T-helper 17 cell (primary cell): ENCODE measurements at regions not wholly inside any gene's neighbourhood (a gene's known extent, or its start where the extent isn't known, plus 50 kb on each side); places are given as distances from the start of the nearest gene placed in this dataset.

Source experiments
- ATAC-seq: fragments of 150-1000 bp; cut with Tn5 transposase; 2 replicates; pipeline ENCODE4 v1.10.0; 2021; ENCODE audit warnings: mild to moderate bottlenecking, moderate library complexity
- DNase-seq, 3 donors: peaks; one replicate each; pipeline versions ENCODE4 v3.0.0 to v3.0.0-alpha.2; 2020 to 2021
- H3K9me3 ChIP-seq: one replicate; pipeline ENCODE4 v1.7.0; 2013; ENCODE audit warnings: low read length, mild to moderate bottlenecking; ENCODE audit not compliant: control insufficient read depth, poor library complexity, severe bottlenecking
- H3K27ac Mint-ChIP-seq: one replicate; pipeline ENCODE4 v1.8.0; 2022; ENCODE audit warnings: mild to moderate bottlenecking, moderate library complexity, mixed read lengths
- H3K27me3 Mint-ChIP-seq: one replicate; pipeline ENCODE4 v1.8.0; 2022; ENCODE audit warnings: mixed read lengths
- H3K36me3 Mint-ChIP-seq: one replicate; pipeline ENCODE4 v1.8.0; 2022; ENCODE audit warnings: low read depth, mixed read lengths
- H3K4me1 Mint-ChIP-seq: one replicate; pipeline ENCODE4 v1.8.0; 2022; ENCODE audit warnings: mild to moderate bottlenecking, mixed read lengths
- H3K4me3 Mint-ChIP-seq: one replicate; pipeline ENCODE4 v1.8.0; 2022; ENCODE audit warnings: mild to moderate bottlenecking, moderate library complexity, mixed read lengths

DNA sequence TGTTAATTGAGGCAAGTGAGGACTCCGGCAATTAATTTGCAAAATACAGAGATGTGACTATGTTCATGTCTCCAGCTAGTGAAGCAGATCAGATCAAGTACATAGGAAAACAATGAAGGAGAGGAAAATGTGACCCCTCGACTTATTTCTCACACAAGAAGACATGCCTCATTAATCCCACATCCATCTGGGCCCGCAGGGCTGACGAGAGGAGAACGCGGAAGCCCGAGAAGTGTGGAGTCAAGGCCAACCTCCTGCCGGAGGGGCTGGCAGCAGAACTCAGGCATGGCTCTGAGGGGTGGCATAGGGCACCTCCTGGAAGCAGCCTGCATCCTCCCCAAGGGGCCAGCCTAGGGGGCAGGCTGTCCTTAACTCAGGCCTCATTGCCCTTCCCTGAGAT lies 54.4 kb downstream of the ZNF503 start:
- H3K9me3 ChIP-seq, result no peaks in the 10 kb centered on the region
- no peak overlapping the region for H3K4me3 Mint-ChIP-seq
- H3K27me3 Mint-ChIP-seq, result peaks cover 38% of the 10 kb centered on the region
- DNase-seq (no peak), ATAC-seq (no peak)
- H3K27ac Mint-ChIP-seq, result no peak overlapping the region
- no peaks in the 10 kb centered on the region for H3K36me3 Mint-ChIP-seq
- H3K4me1 Mint-ChIP-seq, result no peaks in the 10 kb centered on the region

DNA sequence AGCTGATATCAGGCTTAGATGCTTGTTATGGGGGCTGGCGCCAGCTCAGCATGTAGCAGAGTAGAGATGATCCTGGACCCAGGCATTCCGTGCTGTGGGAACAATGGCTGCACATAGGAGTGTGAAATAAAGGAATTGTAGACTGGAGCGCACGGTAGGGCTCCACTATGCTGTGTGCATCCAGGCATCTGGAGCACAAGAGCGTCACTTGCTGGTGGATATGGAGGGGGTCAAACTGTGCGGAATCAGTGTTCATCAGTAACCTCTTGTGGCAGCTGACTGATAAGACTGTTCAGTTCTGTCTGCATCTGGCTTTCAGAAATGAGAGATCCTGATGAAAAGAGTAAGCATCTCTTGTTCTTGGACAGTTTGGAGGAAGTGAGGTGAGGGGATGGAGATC lies 55.8 kb downstream of the ZNF503 start:
- H3K4me1 Mint-ChIP-seq, result no peaks in the 10 kb centered on the region
- DNase-seq, result no peak
- no peaks in the 10 kb centered on the region for H3K9me3 ChIP-seq
- no peaks in the 10 kb centered on the region for H3K36me3 Mint-ChIP-seq
- no peak overlapping the region for H3K4me3 Mint-ChIP-seq
- H3K27ac Mint-ChIP-seq, result no peak overlapping the region
- no peak for ATAC-seq
- H3K27me3 Mint-ChIP-seq, result peaks cover 30% of the 10 kb centered on the region

GRCh38 chr10:75344170-75344569 lies 57.4 kb downstream of the ZNF503 start:
- ATAC-seq (no peak), DNase-seq (no peak)
- Mint-ChIP-seq H3K4me1 (no peaks in the 10 kb centered on the region), H3K27ac (no peak overlapping the region), H3K4me3 (no peak overlapping the region), H3K27me3 (peaks cover 36% of the 10 kb centered on the region), H3K36me3 (no peaks in the 10 kb centered on the region)
- no peaks in the 10 kb centered on the region for H3K9me3 ChIP-seq

DNA sequence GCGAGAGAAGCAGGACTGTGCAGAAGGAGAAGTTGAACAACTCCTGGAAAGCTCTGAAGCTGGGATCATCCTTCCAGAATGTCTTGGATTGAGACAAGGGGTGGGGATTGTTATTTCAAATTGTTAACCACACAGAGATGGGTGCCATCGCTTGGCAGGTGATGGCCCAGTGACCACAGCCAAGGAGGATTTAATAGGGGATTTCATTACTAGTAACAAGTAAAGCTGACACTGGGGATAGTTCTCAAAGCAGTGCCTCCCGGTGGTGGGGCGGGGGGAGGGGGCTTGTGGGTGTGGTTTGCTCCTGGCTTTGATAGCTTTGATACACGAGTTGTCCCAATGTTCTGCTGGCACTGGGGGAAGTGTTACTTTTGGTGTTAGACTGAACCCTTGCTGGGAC lies 59.2 kb downstream of the ZNF503 start:
- H3K36me3 Mint-ChIP-seq, result no peaks in the 10 kb centered on the region
- no peak for ATAC-seq
- no peak overlapping the region for H3K4me3 Mint-ChIP-seq

GRCh38 chr10:75335983-75336382 lies 65.6 kb downstream of the ZNF503 start:
- ATAC-seq (no peak), DNase-seq (no peak)
- Mint-ChIP-seq H3K27me3 (peaks cover 19% of the 10 kb centered on the region), H3K4me3 (no peak overlapping the region), H3K4me1 (no peaks in the 10 kb centered on the region), H3K27ac (no peak overlapping the region), H3K36me3 (no peaks in the 10 kb centered on the region)
- no peaks in the 10 kb centered on the region for H3K9me3 ChIP-seq

More for the DNA sequence above, 59.2 kb downstream of the ZNF503 start:
- H3K27ac Mint-ChIP-seq, result no peak overlapping the region
- no peaks in the 10 kb centered on the region for H3K4me1 Mint-ChIP-seq
- peaks cover 49% of the 10 kb centered on the region for H3K27me3 Mint-ChIP-seq
- no peaks in the 10 kb centered on the region for H3K9me3 ChIP-seq
- DNase-seq, result no peak

DNA sequence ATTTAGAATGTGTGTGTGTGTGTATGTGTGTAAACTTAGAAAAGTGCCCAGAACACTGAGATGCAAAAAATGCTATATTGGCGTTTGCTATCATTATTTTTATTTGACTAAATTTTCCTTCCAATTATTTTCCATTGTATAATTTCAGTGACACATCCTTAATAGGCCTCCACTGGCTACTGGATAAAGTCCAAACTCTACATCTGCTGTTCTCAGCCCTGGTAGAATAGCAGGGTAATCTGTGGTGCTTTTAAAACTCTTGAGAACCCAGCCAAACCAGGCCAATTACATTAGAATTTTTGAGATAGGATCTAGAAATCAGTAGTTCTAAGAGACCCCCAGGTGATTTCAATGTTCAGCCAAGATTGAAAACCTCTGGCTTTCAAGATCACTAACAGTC lies 66.4 kb downstream of the ZNF503 start:
- Mint-ChIP-seq H3K4me3 (no peak overlapping the region), H3K27me3 (peaks cover 21% of the 10 kb centered on the region), H3K36me3 (no peaks in the 10 kb centered on the region), H3K4me1 (no peaks in the 10 kb centered on the region), H3K27ac (no peak overlapping the region)
- DNase-seq (no peak), ATAC-seq (no peak)
- H3K9me3 ChIP-seq, result no peaks in the 10 kb centered on the region

DNA sequence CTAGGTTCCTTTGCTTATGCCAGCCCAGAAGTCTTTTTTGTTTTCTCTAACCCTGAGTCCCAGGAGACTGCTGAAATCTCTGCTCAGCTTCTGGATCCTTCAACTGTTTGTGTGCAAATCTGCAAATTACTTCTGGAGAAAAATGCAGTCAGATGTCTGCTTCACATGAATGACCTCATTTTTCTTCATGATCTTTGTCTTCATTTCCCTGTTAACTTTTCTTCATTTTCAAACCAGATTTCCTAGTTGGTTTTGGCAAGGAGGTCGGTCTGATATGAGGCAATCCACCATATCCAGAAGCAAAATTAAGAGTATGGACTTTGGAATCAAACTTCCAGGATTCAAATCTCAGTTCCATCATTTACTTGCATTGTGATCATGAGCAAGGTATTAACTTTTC lies 66.8 kb downstream of the ZNF503 start:
- H3K4me3 Mint-ChIP-seq, result no peak overlapping the region
- no peak for ATAC-seq

DNA sequence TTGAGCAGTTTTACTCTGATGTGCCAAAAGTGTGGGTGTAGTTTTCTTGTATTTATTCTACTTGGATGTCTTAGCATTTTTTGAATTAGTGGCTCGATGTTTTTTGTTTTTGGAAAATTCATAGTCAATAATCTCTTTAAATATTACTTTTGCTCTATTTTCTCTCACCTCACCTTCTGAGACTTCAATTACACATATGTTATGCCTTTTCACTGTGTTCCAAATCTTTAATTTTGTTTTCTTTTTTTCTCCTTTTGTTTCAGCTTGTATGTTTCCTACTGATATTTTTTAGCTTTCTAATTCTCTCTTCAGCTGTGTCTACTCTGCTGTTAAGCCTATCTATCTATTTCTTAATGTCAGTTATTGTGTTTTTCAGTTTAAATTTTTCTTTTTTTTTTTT lies 69.5 kb downstream of the ZNF503 start:
- DNase-seq (no peak), ATAC-seq (no peak)
- peaks cover 19% of the 10 kb centered on the region for H3K27me3 Mint-ChIP-seq
- no peaks in the 10 kb centered on the region for H3K9me3 ChIP-seq
- no peak overlapping the region for H3K4me3 Mint-ChIP-seq
- H3K4me1 Mint-ChIP-seq, result no peaks in the 10 kb centered on the region
- no peaks in the 10 kb centered on the region for H3K36me3 Mint-ChIP-seq
- H3K27ac Mint-ChIP-seq, result no peak overlapping the region

More for the DNA sequence above, 66.8 kb downstream of the ZNF503 start:
- H3K36me3 Mint-ChIP-seq, result no peaks in the 10 kb centered on the region
- no peaks in the 10 kb centered on the region for H3K9me3 ChIP-seq
- no peak for DNase-seq
- peaks cover 26% of the 10 kb centered on the region for H3K27me3 Mint-ChIP-seq
- no peak overlapping the region for H3K27ac Mint-ChIP-seq
- H3K4me1 Mint-ChIP-seq, result no peaks in the 10 kb centered on the region

DNA sequence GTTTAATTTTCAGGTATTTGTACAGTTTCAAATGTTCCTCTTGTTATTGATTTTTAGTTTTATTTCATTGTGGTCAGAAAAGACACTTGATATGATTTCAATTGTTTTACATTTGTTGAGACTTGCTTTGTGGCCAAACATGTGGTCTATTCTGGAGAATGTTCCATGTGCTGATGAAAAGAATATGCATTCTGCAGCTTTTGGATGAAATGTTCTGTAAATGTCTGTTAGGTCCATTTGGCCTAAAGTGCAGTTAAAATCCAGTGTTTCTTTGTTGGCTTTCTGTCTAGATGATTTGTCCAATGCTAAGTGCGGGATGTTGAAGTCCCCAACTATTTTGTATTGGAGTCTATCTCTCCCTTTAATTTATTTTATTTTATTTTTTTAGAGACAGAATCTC lies 70.5 kb downstream of the ZNF503 start:
- H3K27me3 Mint-ChIP-seq, result peaks cover 19% of the 10 kb centered on the region
- no peak overlapping the region for H3K27ac Mint-ChIP-seq
- no peak for ATAC-seq
- H3K4me1 Mint-ChIP-seq, result no peaks in the 10 kb centered on the region
- H3K36me3 Mint-ChIP-seq, result no peaks in the 10 kb centered on the region
- H3K4me3 Mint-ChIP-seq, result no peak overlapping the region
- DNase-seq, result no peak
- no peaks in the 10 kb centered on the region for H3K9me3 ChIP-seq

DNA sequence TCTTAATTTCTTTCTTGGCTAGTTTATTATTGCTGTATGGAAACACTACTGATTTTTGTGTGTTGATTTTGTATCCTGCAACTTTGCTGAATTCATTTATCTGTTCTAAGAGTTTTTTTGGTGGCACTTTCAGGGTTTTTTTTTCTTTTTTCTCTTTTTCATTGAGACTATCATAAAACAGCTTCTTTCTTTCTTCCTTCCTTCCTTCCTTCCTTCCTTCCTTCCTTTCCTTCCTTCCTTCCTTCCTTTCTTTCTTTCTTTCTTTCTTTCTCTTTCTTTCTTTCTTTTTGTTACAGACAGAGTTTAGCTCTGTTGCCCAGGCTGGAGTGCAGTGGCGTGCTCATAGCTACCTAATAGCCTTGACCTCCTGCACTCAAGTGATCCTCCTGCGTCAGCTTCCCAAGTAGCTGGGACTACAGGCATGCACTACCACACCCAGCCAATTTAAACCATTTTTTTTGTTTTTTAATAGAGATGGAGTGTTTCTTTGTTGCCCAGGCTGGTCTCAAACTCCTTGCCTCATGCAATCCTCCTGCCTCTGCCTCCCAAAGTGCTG lies 72.3 kb downstream of the ZNF503 start:
- H3K4me1 Mint-ChIP-seq, result no peaks in the 10 kb centered on the region
- no peaks in the 10 kb centered on the region for H3K36me3 Mint-ChIP-seq
- peaks cover 26% of the 10 kb centered on the region for H3K27me3 Mint-ChIP-seq
- no peak for ATAC-seq
- H3K9me3 ChIP-seq, result no peaks in the 10 kb centered on the region
- no peak for DNase-seq
- H3K4me3 Mint-ChIP-seq, result no peak overlapping the region
- no peak overlapping the region for H3K27ac Mint-ChIP-seq

DNA sequence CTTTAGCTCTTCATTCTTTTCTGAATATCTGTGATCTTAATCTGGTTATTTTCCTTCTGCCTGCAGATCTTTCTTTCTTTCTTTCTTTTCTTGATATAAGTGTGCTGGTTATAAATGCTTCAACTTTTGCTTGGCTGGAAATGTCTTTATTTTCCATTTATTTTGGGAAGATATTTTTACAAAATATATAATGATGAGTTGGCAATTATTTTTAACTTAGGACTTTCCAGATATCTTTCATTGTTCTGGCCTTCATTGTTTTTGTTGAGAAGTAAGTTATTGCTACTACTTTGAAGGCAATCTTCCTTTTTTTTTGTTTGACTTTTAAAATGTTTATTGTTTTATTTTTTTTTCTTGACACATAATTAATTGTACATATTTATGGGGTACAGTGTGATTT lies 75.3 kb downstream of the ZNF503 start:
- DNase-seq, result no peak
- Mint-ChIP-seq H3K4me3 (no peak overlapping the region), H3K27ac (no peak overlapping the region), H3K4me1 (no peaks in the 10 kb centered on the region), H3K36me3 (peaks cover 2% of the 10 kb centered on the region), H3K27me3 (peaks cover 26% of the 10 kb centered on the region)
- no peak for ATAC-seq
- no peaks in the 10 kb centered on the region for H3K9me3 ChIP-seq

DNA sequence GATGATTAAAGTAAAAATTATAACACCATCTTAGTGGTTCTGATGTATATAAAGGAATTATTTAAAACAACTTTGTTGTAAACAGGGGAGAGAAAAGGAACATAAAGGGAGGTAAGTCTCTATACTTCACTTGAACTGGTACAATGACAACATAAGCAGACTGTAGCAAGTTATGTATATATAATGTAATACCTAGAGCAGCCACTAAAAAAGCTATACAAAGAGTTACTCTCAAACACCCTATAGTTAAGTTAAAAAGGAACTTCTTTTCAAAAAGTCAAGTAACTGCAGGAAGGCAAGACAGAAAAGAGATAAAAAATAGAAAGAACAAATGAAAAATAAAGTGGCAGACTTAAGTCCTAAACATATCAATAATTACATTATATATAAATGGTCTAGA lies 82.3 kb downstream of the ZNF503 start:
- H3K9me3 ChIP-seq, result no peaks in the 10 kb centered on the region
- Mint-ChIP-seq H3K36me3 (peaks cover 2% of the 10 kb centered on the region), H3K27me3 (no peaks in the 10 kb centered on the region), H3K4me3 (no peak overlapping the region), H3K27ac (no peak overlapping the region), H3K4me1 (no peaks in the 10 kb centered on the region)
- no peak for DNase-seq
- ATAC-seq, result no peak

- Mint-ChIP-seq H3K27ac (no peak overlapping the region), H3K4me3 (no peak overlapping the region), H3K27me3 (peaks cover 5% of the 10 kb centered on the region), H3K4me1 (no peaks in the 10 kb centered on the region), H3K36me3 (no peaks in the 10 kb centered on the region)
- ATAC-seq, result no peak
- no peaks in the 10 kb centered on the region for H3K9me3 ChIP-seq
- DNase-seq, result no peak
Observed at GRCh38 chr10:75314570-75314969, 78.8 kb upstream of the COMTD1 start.

- Mint-ChIP-seq H3K36me3 (no peaks in the 10 kb centered on the region), H3K27me3 (peaks cover 5% of the 10 kb centered on the region), H3K4me3 (no peak overlapping the region), H3K4me1 (no peaks in the 10 kb centered on the region), H3K27ac (no peak overlapping the region)
- DNase-seq, result no peak
- H3K9me3 ChIP-seq, result no peaks in the 10 kb centered on the region
- ATAC-seq, result no peak
Observed at GRCh38 chr10:75312440-75312839, 76.7 kb upstream of the COMTD1 start.
